Peyer's patch (tissue), 4 donors: ENCODE measurements at regions not wholly inside any gene's neighbourhood (a gene's known extent, or its start where the extent isn't known, plus 50 kb on each side); places are given as distances from the start of the nearest gene placed in this dataset.

Source experiments
- POLR2A ChIP-seq, 2 donors: fragments of 450-650 bp; IDR thresholded peaks; one replicate each; pipeline ENCODE4 v1.5.1; 2017; ENCODE audit warnings: antibody characterized with exemption in 2 of 2, mild to moderate bottlenecking in 2 of 2, moderate library complexity in 2 of 2
- TF ChIP-seq, protein P1 (sequence below), 6 experiments: fragments of 450-650 bp in 4 of 6; fragments of 200-600 bp in 2 of 6; sonication (generic) in 1 of 6; IDR thresholded peaks; one replicate each; pipeline ENCODE4 v1.5.1; 2017 to 2019; ENCODE audit warnings: antibody characterized with exemption in 6 of 6, mild to moderate bottlenecking in 3 of 6, moderate library complexity in 1 of 6

GRCh38 chr21:16568661-16569060 lies 838.9 kb downstream of the USP25 start:
- TF ChIP-seq, protein P1, sequence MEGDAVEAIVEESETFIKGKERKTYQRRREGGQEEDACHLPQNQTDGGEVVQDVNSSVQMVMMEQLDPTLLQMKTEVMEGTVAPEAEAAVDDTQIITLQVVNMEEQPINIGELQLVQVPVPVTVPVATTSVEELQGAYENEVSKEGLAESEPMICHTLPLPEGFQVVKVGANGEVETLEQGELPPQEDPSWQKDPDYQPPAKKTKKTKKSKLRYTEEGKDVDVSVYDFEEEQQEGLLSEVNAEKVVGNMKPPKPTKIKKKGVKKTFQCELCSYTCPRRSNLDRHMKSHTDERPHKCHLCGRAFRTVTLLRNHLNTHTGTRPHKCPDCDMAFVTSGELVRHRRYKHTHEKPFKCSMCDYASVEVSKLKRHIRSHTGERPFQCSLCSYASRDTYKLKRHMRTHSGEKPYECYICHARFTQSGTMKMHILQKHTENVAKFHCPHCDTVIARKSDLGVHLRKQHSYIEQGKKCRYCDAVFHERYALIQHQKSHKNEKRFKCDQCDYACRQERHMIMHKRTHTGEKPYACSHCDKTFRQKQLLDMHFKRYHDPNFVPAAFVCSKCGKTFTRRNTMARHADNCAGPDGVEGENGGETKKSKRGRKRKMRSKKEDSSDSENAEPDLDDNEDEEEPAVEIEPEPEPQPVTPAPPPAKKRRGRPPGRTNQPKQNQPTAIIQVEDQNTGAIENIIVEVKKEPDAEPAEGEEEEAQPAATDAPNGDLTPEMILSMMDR (IDR thresholded peaks at IDR 0.05) = no peak
- no peak for TF ChIP-seq POLR2A (IDR thresholded peaks at IDR 0.05)
